Stimulated activated CD4-positive, alpha-beta T cell treated with anti-CD3 and anti-CD28 coated beads, Interleukin-4, amount 100 ng/mL, for 1 hour (primary cell): ENCODE measurements at regions not wholly inside any gene's neighbourhood (a gene's known extent, or its start where the extent isn't known, plus 50 kb on each side); places are given as distances from the start of the nearest gene placed in this dataset.

Experiments
- DNase-seq: peaks from one replicate; pipeline ENCODE4 v3.0.0-alpha.2; 2020

GRCh38 chr5:88540471-88541115 is 271.9 kb upstream of the TMEM161B start:
- no peak for DNase-seq

GRCh38 chr5:88539693-88540365 is 271.2 kb upstream of the TMEM161B start:
- DNase-seq: no peak

GRCh38 chr5:88539026-88539425 is 270.4 kb upstream of the TMEM161B start:
- DNase-seq: no peak

GRCh38 chr5:88536146-88536545 is 267.5 kb upstream of the TMEM161B start:
- no peak for DNase-seq

- DNase-seq: no peak
These were observed 256.3 kb upstream of the TMEM161B start for GRCh38 chr5:88524941-88525340.

- no peak for DNase-seq
These were observed 250.4 kb upstream of the TMEM161B start for GRCh38 chr5:88519066-88519465.

GRCh38 chr5:88518131-88519016 is 249.7 kb upstream of the TMEM161B start:
- DNase-seq: no peak

GRCh38 chr5:88515881-88516819 is 247.5 kb upstream of the TMEM161B start:
- no peak for DNase-seq

GRCh38 chr5:88515068-88515467 is 246.4 kb upstream of the TMEM161B start:
- DNase-seq: no peak

GRCh38 chr5:88509403-88509802 is 240.8 kb upstream of the TMEM161B start:
- no peak for DNase-seq

GRCh38 chr5:88507261-88507660 is 238.6 kb upstream of the TMEM161B start:
- no peak for DNase-seq

- no peak for DNase-seq
These were observed 234.8 kb upstream of the TMEM161B start for GRCh38 chr5:88503406-88503805.

- no peak for DNase-seq
These were observed 234.3 kb upstream of the TMEM161B start for GRCh38 chr5:88503041-88503345.

- DNase-seq: no peak
These were observed 233.8 kb upstream of the TMEM161B start for GRCh38 chr5:88502179-88503040.

GRCh38 chr5:88495810-88496209 is 227.2 kb upstream of the TMEM161B start:
- no peak for DNase-seq

GRCh38 chr5:88490874-88491273 is 222.2 kb upstream of the TMEM161B start:
- no peak for DNase-seq

GRCh38 chr5:88489364-88489763 is 220.7 kb upstream of the TMEM161B start:
- DNase-seq: no peak

GRCh38 chr5:88488561-88488960 is 219.9 kb upstream of the TMEM161B start:
- no peak for DNase-seq

- no peak for DNase-seq
These were observed 219.5 kb upstream of the TMEM161B start for GRCh38 chr5:88488130-88488529.

GRCh38 chr5:88487066-88487465 is 218.4 kb upstream of the TMEM161B start:
- DNase-seq: no peak

- DNase-seq: no peak
These were observed 217.8 kb upstream of the TMEM161B start for GRCh38 chr5:88486431-88486830.

- DNase-seq: no peak
These were observed 216.9 kb upstream of the TMEM161B start for GRCh38 chr5:88485531-88485930.
